Osteoblast (primary cell): ENCODE measurements at regions not wholly inside any gene's neighbourhood (a gene's known extent, or its start where the extent isn't known, plus 50 kb on each side); places are given as distances from the start of the nearest gene placed in this dataset.

Experiments
- DNase-seq: peaks from one replicate; pipeline ENCODE4 v3.0.0; 2011; ENCODE audit warnings: low spot score, mixed read lengths; ENCODE audit not compliant: insufficient read length; ENCODE audit errors: missing footprints
- H2AFZ ChIP-seq: 2 replicates; pipeline ENCODE4 v1.6.0; 2011; ENCODE audit warnings: mild to moderate bottlenecking, low read length
- H3K27ac ChIP-seq: 2 replicates; pipeline ENCODE4 v1.5.1; 2011; ENCODE audit warnings: mild to moderate bottlenecking, low read depth, low read length, moderate library complexity
- H3K27me3 ChIP-seq: 2 replicates; pipeline ENCODE4 v1.6.0; 2012; ENCODE audit warnings: mild to moderate bottlenecking, control low read depth, inconsistent platforms, low read length, moderate library complexity; ENCODE audit not compliant: insufficient read depth
- H3K36me3 ChIP-seq: 2 replicates; pipeline ENCODE4 v1.5.1; 2011; ENCODE audit warnings: mild to moderate bottlenecking, low read length, control low read depth, moderate library complexity; ENCODE audit not compliant: insufficient read depth
- H3K4me1 ChIP-seq: 2 replicates; pipeline ENCODE4 v1.5.1; 2011; ENCODE audit warnings: mild to moderate bottlenecking, low read length, control low read depth, moderate library complexity; ENCODE audit not compliant: insufficient read depth
- H3K4me2 ChIP-seq: 2 replicates; pipeline ENCODE4 v1.6.0; 2011; ENCODE audit warnings: mild to moderate bottlenecking, low read length; ENCODE audit not compliant: insufficient read depth
- H3K4me3 ChIP-seq: fragments of 200-600 bp; sonication (generic); 3 replicates; pipeline ENCODE4 v1.5.1; 2012; ENCODE audit warnings: mild to moderate bottlenecking, low read length, inconsistent platforms; ENCODE audit not compliant: insufficient read depth
- H3K79me2 ChIP-seq: 2 replicates; pipeline ENCODE4 v1.6.0; 2012; ENCODE audit warnings: mild to moderate bottlenecking, low read length, control low read depth, inconsistent platforms; ENCODE audit not compliant: insufficient read depth
- H3K9me3 ChIP-seq: 2 replicates; pipeline ENCODE4 v1.5.1; 2011; ENCODE audit warnings: low read depth, low read length, control low read depth
- H4K20me1 ChIP-seq: 2 replicates; pipeline ENCODE4 v1.6.0; 2012; ENCODE audit warnings: mild to moderate bottlenecking, low read length, control low read depth; ENCODE audit not compliant: insufficient read depth
- TF ChIP-seq, protein P1 (sequence below): IDR thresholded peaks from 2 replicates; pipeline ENCODE4 v1.5.1; 2011; ENCODE audit warnings: mild to moderate bottlenecking, low read depth, low read length, moderate library complexity; ENCODE audit errors: extremely low read depth

DNA sequence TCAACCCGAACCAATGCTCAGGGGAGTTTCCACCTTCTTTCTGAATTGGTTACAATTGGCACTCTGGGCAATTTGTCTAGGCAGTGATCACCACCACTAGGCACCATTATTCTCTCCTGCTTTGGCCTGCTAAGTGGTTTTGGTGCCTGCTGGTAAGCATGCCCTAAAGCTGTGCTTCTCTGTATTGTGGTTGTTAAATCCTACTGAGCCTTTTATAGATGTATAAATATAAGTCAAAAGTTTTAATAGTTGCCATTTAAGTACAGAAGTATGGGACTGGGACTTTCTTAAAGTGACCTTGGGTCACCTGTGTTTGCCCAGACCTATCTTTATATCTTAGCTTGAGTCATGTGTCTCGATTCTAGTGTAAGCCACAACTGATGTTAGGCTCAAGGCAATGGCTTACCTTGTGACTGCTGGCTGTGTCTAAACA, 475.9 kb downstream of the SLC16A7 start:
- no peak for DNase-seq
- TF ChIP-seq, protein P1, sequence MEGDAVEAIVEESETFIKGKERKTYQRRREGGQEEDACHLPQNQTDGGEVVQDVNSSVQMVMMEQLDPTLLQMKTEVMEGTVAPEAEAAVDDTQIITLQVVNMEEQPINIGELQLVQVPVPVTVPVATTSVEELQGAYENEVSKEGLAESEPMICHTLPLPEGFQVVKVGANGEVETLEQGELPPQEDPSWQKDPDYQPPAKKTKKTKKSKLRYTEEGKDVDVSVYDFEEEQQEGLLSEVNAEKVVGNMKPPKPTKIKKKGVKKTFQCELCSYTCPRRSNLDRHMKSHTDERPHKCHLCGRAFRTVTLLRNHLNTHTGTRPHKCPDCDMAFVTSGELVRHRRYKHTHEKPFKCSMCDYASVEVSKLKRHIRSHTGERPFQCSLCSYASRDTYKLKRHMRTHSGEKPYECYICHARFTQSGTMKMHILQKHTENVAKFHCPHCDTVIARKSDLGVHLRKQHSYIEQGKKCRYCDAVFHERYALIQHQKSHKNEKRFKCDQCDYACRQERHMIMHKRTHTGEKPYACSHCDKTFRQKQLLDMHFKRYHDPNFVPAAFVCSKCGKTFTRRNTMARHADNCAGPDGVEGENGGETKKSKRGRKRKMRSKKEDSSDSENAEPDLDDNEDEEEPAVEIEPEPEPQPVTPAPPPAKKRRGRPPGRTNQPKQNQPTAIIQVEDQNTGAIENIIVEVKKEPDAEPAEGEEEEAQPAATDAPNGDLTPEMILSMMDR: no peak

DNA sequence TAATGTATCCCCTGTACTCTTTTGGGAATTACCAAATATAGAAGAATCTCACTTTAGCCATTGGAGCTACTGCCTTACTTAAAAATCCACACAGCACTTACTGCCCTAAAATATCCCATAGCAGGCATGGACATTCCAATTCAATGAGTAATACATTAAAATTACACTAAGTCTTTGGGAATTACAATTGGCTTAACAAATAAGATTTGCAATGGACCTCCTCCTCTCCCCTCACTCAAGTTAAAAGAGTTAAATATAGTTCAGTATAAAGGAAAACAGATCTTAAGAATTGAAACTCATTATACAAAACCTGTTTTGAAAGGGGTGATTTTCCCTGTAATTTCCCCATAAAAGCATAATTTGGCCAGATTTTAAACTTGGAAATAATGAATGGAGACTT, 477.1 kb downstream of the SLC16A7 start:
- TF ChIP-seq, protein P1: no peak
- no peaks in the 10 kb centered on the region for H3K27me3 ChIP-seq
- H4K20me1 ChIP-seq: no peaks in the 10 kb centered on the region
- no peak overlapping the region for H2AFZ ChIP-seq
- no peaks in the 10 kb centered on the region for H3K79me2 ChIP-seq
- H3K4me3 ChIP-seq: no peak overlapping the region
- no peak for DNase-seq
- H3K27ac ChIP-seq: no peak overlapping the region
- H3K4me1 ChIP-seq: no peaks in the 10 kb centered on the region
- no peaks in the 10 kb centered on the region for H3K9me3 ChIP-seq
- H3K4me2 ChIP-seq: no peak overlapping the region
- H3K36me3 ChIP-seq: no peaks in the 10 kb centered on the region

More for the DNA sequence above, 475.9 kb downstream of the SLC16A7 start:
- no peaks in the 10 kb centered on the region for H3K27me3 ChIP-seq
- no peaks in the 10 kb centered on the region for H3K79me2 ChIP-seq
- no peak overlapping the region for H3K27ac ChIP-seq
- no peak overlapping the region for H2AFZ ChIP-seq
- no peaks in the 10 kb centered on the region for H3K36me3 ChIP-seq
- peaks cover 7% of the 10 kb centered on the region for H3K9me3 ChIP-seq
- H3K4me1 ChIP-seq: no peaks in the 10 kb centered on the region
- no peak overlapping the region for H3K4me2 ChIP-seq
- H3K4me3 ChIP-seq: no peak overlapping the region
- no peaks in the 10 kb centered on the region for H4K20me1 ChIP-seq

- TF ChIP-seq, protein P1: no peak
- no peaks in the 10 kb centered on the region for H3K36me3 ChIP-seq
- no peak overlapping the region for H3K4me2 ChIP-seq
- H2AFZ ChIP-seq: no peak overlapping the region
- no peak for DNase-seq
- H3K79me2 ChIP-seq: no peaks in the 10 kb centered on the region
- H3K4me1 ChIP-seq: no peaks in the 10 kb centered on the region
- no peaks in the 10 kb centered on the region for H4K20me1 ChIP-seq
- H3K27ac ChIP-seq: no peak overlapping the region
- H3K9me3 ChIP-seq: no peaks in the 10 kb centered on the region
- H3K27me3 ChIP-seq: no peaks in the 10 kb centered on the region
- no peak overlapping the region for H3K4me3 ChIP-seq
Observed at GRCh38 chr12:60075091-60075490, 479.3 kb downstream of the SLC16A7 start.

DNA sequence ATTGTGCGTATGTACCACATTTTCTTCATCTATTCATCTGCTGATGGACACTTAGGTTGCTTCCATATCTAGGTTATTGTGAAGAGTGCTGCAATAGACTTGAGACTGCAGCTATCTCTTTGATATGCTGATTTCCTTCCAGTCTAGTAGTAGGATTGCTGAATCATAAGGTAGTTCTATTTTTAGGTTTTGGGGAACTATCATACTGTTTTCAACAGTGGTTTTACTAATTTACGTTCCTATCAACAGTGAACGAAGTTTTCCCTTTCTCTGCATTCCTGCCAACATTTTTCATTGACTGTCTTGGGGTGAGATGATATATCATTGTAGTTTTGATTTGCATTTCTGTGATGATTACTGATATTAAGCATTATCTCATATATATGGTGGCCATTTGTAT, 482.2 kb downstream of the SLC16A7 start:
- TF ChIP-seq, protein P1: no peak
- DNase-seq: no peak
- Histone ChIP-seq H3K27me3 (no peaks in the 10 kb centered on the region), H2AFZ (no peak overlapping the region), H3K27ac (no peak overlapping the region), H4K20me1 (no peaks in the 10 kb centered on the region), H3K36me3 (no peaks in the 10 kb centered on the region), H3K4me2 (no peak overlapping the region), H3K4me1 (no peaks in the 10 kb centered on the region), H3K4me3 (no peak overlapping the region), H3K9me3 (no peaks in the 10 kb centered on the region), H3K79me2 (no peaks in the 10 kb centered on the region)
